ENCODE measurements at regions not wholly inside any gene's neighbourhood (a gene's known extent, or its start where the extent isn't known, plus 50 kb on each side); places are given as distances from the start of the nearest gene placed in this dataset.

DNA sequence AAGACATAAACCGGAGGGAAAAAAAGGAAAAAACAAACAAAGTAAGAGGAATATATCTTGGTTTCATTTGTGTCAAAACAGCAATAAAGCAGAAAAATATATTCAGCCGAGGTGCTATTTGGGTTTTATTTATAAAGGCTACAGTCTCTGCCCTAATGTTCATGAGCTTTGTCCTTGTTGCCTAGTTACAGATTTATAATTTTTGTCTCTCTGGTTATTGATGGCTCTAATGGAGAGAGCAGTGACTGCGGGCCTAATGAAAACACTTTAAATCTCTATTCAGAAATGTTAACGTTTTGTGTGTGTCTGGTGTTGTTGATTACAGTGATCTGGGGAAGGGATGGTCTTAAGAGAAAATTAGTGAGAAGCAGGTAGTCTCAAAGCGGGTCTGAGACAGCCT is 854.0 kb upstream of the LRRTM1 start:
- H3K27ac ChIP-seq, result no peak overlapping the region
- TF ChIP-seq, protein P1, sequence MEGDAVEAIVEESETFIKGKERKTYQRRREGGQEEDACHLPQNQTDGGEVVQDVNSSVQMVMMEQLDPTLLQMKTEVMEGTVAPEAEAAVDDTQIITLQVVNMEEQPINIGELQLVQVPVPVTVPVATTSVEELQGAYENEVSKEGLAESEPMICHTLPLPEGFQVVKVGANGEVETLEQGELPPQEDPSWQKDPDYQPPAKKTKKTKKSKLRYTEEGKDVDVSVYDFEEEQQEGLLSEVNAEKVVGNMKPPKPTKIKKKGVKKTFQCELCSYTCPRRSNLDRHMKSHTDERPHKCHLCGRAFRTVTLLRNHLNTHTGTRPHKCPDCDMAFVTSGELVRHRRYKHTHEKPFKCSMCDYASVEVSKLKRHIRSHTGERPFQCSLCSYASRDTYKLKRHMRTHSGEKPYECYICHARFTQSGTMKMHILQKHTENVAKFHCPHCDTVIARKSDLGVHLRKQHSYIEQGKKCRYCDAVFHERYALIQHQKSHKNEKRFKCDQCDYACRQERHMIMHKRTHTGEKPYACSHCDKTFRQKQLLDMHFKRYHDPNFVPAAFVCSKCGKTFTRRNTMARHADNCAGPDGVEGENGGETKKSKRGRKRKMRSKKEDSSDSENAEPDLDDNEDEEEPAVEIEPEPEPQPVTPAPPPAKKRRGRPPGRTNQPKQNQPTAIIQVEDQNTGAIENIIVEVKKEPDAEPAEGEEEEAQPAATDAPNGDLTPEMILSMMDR (IDR thresholded peaks at IDR 0.05), result no peak
- no peak for TF ChIP-seq ZFX (IDR thresholded peaks at IDR 0.05; ENCODE audit: borderline replicate concordance)

DNA sequence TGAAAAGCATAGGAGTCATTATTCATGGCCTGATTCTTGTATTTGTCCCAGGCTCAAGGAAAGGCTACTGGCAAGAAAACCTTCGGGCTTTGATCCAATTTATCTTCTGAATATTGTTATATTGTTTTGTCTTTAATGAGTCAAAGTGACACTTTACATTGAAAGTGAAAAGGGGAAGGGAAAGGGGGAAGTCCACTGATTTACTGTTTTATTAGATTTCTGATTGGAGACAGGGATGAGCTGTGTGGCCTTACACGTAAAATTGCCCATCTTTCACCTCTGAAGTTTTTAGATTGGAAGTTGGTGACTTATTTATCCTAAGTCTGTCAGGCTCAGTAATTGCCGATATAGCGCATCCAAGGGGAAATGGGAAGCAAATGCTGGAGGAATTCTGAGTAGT is 843.8 kb upstream of the LRRTM1 start:
- no peak overlapping the region for H3K27ac ChIP-seq
- TF ChIP-seq ZFX (IDR thresholded peaks at IDR 0.05; ENCODE audit: borderline replicate concordance), result no peak
- TF ChIP-seq, protein P1 (IDR thresholded peaks at IDR 0.05), result no peak

DNA sequence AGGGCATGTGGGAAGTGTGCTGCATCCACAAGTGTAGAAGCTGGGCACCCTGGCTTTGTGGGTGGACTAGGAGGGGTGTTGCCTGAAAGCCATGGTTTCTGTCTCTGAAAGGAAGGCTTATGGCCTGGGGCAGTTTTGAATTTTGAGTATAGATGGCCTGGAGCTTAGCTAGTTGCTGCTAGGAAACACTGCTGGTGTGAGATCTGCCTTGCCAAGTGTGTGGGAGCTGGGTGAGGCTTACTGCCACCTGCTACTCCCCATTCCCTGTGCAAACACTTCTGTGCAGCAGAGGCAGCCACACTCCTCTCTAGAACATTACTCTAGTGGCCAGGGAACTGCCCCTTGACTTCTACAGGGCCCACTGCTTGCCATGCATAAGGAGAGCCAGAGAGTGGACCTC is 831.7 kb upstream of the LRRTM1 start:
- H3K27ac ChIP-seq, result no peak overlapping the region
- no peak for TF ChIP-seq ZFX (IDR thresholded peaks at IDR 0.05; ENCODE audit: borderline replicate concordance)
- TF ChIP-seq, protein P1 (IDR thresholded peaks at IDR 0.05), result no peak

DNA sequence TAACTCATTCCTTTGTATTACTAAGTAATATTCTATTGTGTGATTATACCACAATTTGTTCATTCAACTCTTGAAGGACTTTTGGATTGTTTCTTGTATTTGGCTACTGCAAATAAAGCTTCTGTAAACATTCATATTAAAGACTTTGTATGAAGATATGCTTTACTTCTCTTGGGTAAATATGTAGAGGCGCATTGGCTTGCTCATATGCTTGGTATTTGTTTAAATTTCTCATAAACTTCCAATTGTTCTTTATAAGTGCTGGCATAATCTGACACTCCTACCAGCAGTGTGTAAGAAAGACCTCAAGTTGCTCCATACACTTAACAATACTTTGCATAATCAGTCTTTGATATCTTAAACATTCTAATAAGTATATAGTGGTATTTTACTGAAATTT is 792.8 kb upstream of the LRRTM1 start:
- H3K27ac ChIP-seq, result peak overlapping the region; percentile 43
- TF ChIP-seq, protein P1 (IDR thresholded peaks at IDR 0.05), result no peak
- TF ChIP-seq ZFX (IDR thresholded peaks at IDR 0.05; ENCODE audit: borderline replicate concordance), result no peak

DNA sequence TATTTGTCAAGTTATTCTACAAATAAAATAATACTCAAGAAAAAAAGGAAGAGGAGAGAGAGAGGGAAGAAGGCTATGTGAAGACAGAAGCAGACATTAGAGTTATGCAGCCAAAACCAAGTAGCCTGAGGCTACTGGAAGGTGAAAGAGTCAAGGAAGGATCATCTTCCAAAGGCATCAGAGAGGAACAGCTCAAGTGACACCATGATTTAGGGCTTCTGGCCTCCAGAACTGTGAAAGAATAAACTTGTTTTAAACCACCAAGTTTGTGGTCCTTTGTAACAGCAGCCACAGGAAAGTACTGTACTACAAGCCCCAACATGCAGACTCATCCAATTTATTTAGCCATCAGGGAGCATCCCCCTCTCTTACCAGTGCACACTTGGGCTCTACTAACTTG is 788.5 kb upstream of the LRRTM1 start:
- TF ChIP-seq, protein P1 (IDR thresholded peaks at IDR 0.05), result no peak
- no peak for TF ChIP-seq ZFX (IDR thresholded peaks at IDR 0.05; ENCODE audit: borderline replicate concordance)
- H3K27ac ChIP-seq, result no peak overlapping the region

DNA sequence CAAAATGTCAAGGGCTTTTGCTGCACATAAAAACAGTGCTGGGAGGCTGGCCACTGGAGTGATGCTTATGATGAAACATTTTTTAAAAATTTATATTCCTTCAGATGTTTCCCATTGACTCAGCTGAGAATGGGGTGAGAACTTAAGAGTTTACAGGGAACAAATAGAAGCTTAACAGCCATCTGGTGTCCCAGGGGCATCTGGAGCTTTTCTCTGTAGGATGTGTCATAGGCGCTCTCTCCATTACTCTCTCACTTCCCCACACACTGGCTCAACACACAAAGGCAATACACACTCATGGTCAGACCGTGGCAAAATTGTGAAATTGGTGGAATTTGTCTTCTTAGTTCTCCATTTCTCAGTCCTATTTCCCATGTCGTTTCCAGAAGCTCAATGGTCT is 783.1 kb upstream of the LRRTM1 start:
- H3K27ac ChIP-seq, result no peak overlapping the region
- TF ChIP-seq, protein P1 (IDR thresholded peaks at IDR 0.05), result no peak
- TF ChIP-seq ZFX (IDR thresholded peaks at IDR 0.05; ENCODE audit: borderline replicate concordance), result no peak

DNA sequence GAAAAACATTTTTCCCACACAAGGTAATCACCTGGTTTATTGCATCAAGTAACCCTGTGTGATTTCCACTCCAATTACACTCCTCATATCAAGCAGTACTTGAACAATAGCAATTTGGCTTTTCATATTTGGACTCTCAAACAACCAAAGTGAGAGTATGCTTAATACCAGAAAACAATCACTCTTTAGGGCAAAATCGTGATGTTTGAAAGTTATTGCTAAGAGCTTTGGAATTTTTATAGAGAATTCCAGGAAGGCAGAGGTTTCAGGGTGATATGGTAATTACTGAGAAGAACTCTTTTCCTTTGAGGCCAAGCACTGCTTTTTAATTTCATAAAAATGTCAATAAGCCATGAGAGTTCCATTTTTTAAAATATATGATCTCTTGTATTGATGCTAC is 779.5 kb upstream of the LRRTM1 start:
- TF ChIP-seq, protein P1 (IDR thresholded peaks at IDR 0.05), result no peak
- TF ChIP-seq ZFX (IDR thresholded peaks at IDR 0.05; ENCODE audit: borderline replicate concordance), result no peak
- H3K27ac ChIP-seq, result no peak overlapping the region

Data from 22Rv1 (cell line).